Breast epithelium (tissue), 4 donors: ENCODE measurements at regions not wholly inside any gene's neighbourhood (a gene's known extent, or its start where the extent isn't known, plus 50 kb on each side); places are given as distances from the start of the nearest gene placed in this dataset.
A peak's percentile ranks its signal among the peaks of the same experiment; 100 is the strongest.
"Not testable (repeated sequence)": the region's sequence is repeated elsewhere in the genome, so short reads cannot be mapped to it uniquely, and the experiment has no call there.

Source experiments
- DNase-seq, 2 donors: peaks; one replicate each; pipeline ENCODE4 v3.0.0-alpha.2; 2019; ENCODE audit warnings: low spot score in 2 of 2
- H3K27ac ChIP-seq, 2 donors: fragments of 200-600 bp; sonication (generic) in 1 of 2; one replicate each; pipeline ENCODE4 v1.5.1; 2016 to 2019; ENCODE audit warnings: mild to moderate bottlenecking in 1 of 2
- H3K27me3 ChIP-seq, 2 donors: fragments of 200-600 bp; sonication (generic) in 1 of 2; one replicate each; pipeline versions ENCODE4 v1.5.1 to v1.6.0; 2017 to 2019; ENCODE audit warnings: control low read depth in 1 of 2, mild to moderate bottlenecking in 1 of 2
- H3K36me3 ChIP-seq: fragments of 200-600 bp; one replicate; pipeline ENCODE4 v1.5.1; 2019
- H3K4me1 ChIP-seq, 2 donors: fragments of 200-600 bp; sonication (generic); one replicate each; pipeline ENCODE4 v1.5.1; 2016 to 2019; ENCODE audit warnings: control low read depth in 1 of 2
- H3K4me3 ChIP-seq, 3 donors: fragments of 200-600 bp; sonication (generic); 1 replicate in 2 of 3; 2 replicates in 1 of 3; pipeline ENCODE4 v1.5.1; 2016 to 2019; ENCODE audit warnings: mild to moderate bottlenecking in 3 of 3, moderate library complexity in 2 of 3
- H3K9me3 ChIP-seq, 2 donors: fragments of 200-600 bp; sonication (generic) in 1 of 2; one replicate each; pipeline ENCODE4 v1.5.1; 2016 to 2019; ENCODE audit warnings: control low read depth in 1 of 2
- intact Hi-C: fragments of 100-400 bp; cut with DNase I; formaldehyde crosslinking; loops from one replicate; pipeline ENCODE4 v1.15.1; 2023; ENCODE audit warnings: low total_unique reads

DNA sequence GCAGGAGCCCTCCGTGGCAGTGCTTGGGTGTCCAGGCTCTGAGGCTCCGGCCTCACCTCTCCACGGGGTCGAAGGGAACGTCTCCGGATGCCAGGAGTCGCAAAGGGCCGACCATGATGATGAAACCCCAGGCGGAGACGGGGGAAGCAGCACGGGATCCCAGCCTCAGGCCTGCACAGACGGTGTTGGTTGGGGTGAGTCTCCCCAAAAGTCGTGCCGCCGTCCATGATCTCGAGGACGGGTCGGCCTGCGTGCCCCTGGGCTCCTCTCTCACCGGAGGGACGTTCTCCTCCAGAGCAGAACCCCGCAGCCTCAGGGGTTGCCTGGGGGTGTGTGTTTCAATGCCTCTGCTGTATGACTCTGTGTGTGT lies 100.6 kb upstream of the FOXD4L5 start:
- H3K27me3 ChIP-seq, H3K4me3 ChIP-seq, intact Hi-C loops, H3K27ac ChIP-seq, H3K4me1 ChIP-seq, DNase-seq, H3K36me3 ChIP-seq: not testable (repeated sequence)
- H3K9me3 ChIP-seq = peaks cover 0 to 22% of the 10 kb centered on the region in 2 donors

DNA sequence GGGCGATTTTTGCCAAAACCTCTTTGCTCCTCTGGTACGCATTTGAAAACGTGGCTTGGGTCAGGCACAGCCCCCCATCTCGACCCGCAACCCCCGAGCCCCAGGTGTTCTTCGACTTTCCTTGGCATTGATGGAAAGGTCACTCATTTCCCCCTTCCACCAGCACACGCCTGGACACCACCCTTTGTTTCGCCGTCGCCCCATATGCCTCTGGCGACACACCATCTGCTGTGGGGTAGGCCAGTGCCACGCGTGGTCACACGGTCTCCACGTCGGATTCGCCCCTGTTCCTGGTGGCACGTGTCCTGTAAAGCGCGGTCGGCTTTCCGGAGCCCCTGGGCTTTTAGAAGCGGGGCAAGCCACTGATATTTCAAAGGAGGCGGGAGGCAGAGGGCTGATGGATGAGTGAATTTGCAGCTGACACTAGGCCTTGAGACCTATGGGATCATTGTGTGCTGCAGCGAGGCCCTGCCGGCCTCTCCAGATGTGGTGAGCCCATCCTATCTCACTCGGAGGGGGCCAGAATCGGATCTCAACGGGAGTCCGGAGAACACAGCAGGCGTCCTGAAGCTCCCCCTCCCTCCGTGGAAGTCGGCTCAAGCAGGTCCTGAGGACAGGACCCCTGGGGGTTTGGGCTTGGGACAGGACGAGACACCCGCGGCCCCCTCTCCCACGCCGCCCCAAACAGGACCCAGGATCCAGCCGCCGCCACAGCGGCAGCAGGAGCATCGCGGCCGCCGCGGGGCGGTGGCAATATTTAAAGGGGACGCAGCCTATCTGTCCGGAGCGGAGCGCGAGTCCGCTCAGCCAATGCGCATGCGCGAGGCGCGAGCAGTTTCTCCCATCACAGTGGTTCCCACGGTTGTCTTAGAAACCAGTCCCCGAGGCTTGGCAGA lies 100.0 kb upstream of the FOXD4L5 start:
- intact Hi-C loops, DNase-seq, H3K27ac ChIP-seq: not testable (repeated sequence)

DNA sequence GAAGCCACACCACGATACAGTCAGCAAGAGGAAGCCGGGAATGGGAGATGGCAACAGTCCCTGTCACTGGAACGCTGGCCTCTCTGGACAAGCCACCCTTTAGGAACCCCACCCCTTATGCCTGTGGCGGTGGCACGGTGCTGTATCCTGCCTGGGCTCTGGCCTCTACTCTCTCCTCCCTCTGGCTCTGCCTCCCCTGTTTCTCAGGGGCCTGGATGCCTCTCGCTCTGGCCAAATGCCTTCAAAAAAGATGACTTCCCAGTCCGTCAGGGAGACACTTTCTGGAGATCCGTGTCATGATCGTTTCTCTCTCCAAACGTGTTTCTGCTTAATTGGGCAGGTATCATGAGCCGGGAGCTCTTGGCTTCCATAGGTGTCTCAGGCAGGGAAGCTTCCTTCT lies 99.1 kb upstream of the FOXD4L5 start:
- intact Hi-C loops, H3K27me3 ChIP-seq, H3K36me3 ChIP-seq, H3K27ac ChIP-seq, H3K4me1 ChIP-seq, H3K4me3 ChIP-seq: not testable (repeated sequence)
- DNase-seq = peak in 1 of 2 donors; percentile 13
- peaks cover 0 to 17% of the 10 kb centered on the region in 2 donors for H3K9me3 ChIP-seq

More for the DNA sequence above, 100.0 kb upstream of the FOXD4L5 start:
- peaks cover 0 to 17% of the 10 kb centered on the region in 2 donors for H3K9me3 ChIP-seq
- not testable (repeated sequence) for H3K36me3 ChIP-seq, H3K4me1 ChIP-seq, H3K27me3 ChIP-seq, H3K4me3 ChIP-seq

DNA sequence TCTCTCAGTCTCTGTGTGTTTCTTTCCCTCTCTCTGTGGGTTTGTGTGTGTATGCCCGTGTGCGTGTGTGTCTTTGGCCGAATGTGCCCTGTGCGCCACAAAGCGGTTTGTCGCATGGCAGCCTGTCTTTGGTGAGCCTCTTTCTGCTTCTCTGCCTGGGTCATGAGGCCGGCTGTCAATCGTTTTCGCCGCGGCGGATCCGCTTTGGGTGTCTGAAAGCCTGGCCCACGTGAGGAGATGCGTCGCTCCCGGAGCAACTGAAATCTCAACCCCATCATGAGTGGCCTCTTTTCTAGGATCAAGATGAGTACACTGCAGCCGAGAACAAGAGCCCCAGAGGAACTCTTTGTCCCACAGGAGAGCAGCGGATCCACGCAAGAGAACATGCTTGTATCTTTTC lies 98.6 kb upstream of the FOXD4L5 start:
- intact Hi-C loops, H3K4me1 ChIP-seq, H3K27ac ChIP-seq, DNase-seq, H3K27me3 ChIP-seq, H3K36me3 ChIP-seq, H3K4me3 ChIP-seq: not testable (repeated sequence)
- peaks cover 0 to 17% of the 10 kb centered on the region in 2 donors for H3K9me3 ChIP-seq

DNA sequence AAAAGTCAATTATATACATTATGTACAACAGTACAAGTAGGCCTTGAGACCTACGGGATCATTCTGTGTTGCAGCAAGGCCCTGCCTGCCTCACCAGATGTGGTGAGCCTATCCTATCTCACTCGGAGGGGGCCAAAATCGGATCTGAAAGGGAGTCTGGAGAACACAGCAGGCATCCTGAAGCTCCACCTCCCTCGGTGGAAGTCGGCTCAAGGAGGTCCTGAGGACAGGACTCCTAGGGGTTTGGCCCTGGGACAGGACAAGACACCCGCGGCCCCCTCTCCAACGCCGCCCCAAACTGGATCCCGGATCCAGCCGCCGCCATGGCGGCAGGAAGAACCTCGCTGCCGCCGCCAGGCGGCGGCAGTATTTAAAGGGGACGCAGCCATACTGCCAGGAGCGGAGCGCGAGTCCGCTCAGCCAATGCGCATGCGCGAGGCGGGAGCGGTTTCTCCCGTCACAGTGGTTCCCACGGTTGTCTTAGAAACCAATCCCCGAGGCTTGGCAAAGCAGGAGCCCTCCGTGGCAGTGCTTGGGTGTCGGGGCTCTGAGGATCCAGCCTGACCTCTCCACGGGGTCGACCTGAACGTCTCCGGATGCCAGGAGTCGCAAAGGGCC lies 97.8 kb upstream of the FOXD4L5 start:
- H3K27ac ChIP-seq, H3K4me3 ChIP-seq, intact Hi-C loops, H3K36me3 ChIP-seq, H3K4me1 ChIP-seq, H3K27me3 ChIP-seq: not testable (repeated sequence)
- peaks cover 0 to 17% of the 10 kb centered on the region in 2 donors for H3K9me3 ChIP-seq
- DNase-seq = peak in 1 of 2 donors; percentile 10
